Gastroesophageal sphincter (tissue), 4 donors: ENCODE measurements at regions not wholly inside any gene's neighbourhood (a gene's known extent, or its start where the extent isn't known, plus 50 kb on each side); places are given as distances from the start of the nearest gene placed in this dataset.

Experiments used
- ATAC-seq: fragments of 150-250 bp; one replicate; pipeline ENCODE4 v1.9.1; 2016; ENCODE audit warnings: mild to moderate bottlenecking, moderate library complexity
- H3K27ac ChIP-seq, 4 donors: fragments of 200-600 bp; sonication (generic) in 3 of 4; 1 replicate in 3 of 4; 2 replicates in 1 of 4; pipeline ENCODE4 v1.5.1; 2016 to 2019
- H3K27me3 ChIP-seq: fragments of 200-600 bp; sonication (generic); one replicate; pipeline ENCODE4 v1.5.1; 2019
- H3K36me3 ChIP-seq, 2 donors: fragments of 200-600 bp; sonication (generic); one replicate each; pipeline ENCODE4 v1.5.1; 2019; ENCODE audit warnings: control low read depth in 1 of 2
- H3K4me1 ChIP-seq, 3 donors: fragments of 200-600 bp; sonication (generic); 1 replicate in 2 of 3; 2 replicates in 1 of 3; pipeline ENCODE4 v1.5.1; 2016 to 2019; ENCODE audit warnings: control low read depth in 2 of 3
- H3K4me3 ChIP-seq, 2 donors: fragments of 200-600 bp; sonication (generic); one replicate each; pipeline ENCODE4 v1.5.1; 2019; ENCODE audit warnings: mild to moderate bottlenecking in 1 of 2, moderate library complexity in 1 of 2
- H3K9me3 ChIP-seq, 3 donors: fragments of 200-600 bp; sonication (generic); one replicate each; pipeline ENCODE4 v1.5.1; 2017 to 2019; ENCODE audit warnings: control low read depth in 2 of 3
- EP300 ChIP-seq: sonication (generic); formaldehyde crosslinking; IDR thresholded peaks from one replicate; pipeline ENCODE4 v1.6.1; 2017; ENCODE audit warnings: antibody characterized with exemption, mild to moderate bottlenecking
- POLR2A ChIP-seq, 2 donors: fragments of 450-650 bp; IDR thresholded peaks; one replicate each; pipeline ENCODE4 v1.6.1; 2017; ENCODE audit warnings: antibody characterized with exemption in 2 of 2, mild to moderate bottlenecking in 2 of 2, moderate library complexity in 1 of 2
- POLR2AphosphoS5 ChIP-seq: sonication (generic); formaldehyde crosslinking; IDR thresholded peaks from one replicate; pipeline ENCODE4 v1.6.1; 2017; ENCODE audit warnings: antibody characterized with exemption
- WGBS, 2 donors: methylation state at CpG; one replicate each; pipeline ENCODE4 v1.1.5; 2018; ENCODE audit warnings: low coverage in 1 of 2; 5-methylcytosine and 5-hydroxymethylcytosine counted together
- TF ChIP-seq, protein P1 (sequence below), 4 experiments: fragments of 200-600 bp in 2 of 4; fragments of 450-650 bp in 2 of 4; sonication (generic) in 1 of 4; IDR thresholded peaks; one replicate each; pipeline ENCODE4 v1.5.1; 2017 to 2019; ENCODE audit warnings: antibody characterized with exemption in 4 of 4, mild to moderate bottlenecking in 2 of 4, moderate library complexity in 2 of 4

DNA sequence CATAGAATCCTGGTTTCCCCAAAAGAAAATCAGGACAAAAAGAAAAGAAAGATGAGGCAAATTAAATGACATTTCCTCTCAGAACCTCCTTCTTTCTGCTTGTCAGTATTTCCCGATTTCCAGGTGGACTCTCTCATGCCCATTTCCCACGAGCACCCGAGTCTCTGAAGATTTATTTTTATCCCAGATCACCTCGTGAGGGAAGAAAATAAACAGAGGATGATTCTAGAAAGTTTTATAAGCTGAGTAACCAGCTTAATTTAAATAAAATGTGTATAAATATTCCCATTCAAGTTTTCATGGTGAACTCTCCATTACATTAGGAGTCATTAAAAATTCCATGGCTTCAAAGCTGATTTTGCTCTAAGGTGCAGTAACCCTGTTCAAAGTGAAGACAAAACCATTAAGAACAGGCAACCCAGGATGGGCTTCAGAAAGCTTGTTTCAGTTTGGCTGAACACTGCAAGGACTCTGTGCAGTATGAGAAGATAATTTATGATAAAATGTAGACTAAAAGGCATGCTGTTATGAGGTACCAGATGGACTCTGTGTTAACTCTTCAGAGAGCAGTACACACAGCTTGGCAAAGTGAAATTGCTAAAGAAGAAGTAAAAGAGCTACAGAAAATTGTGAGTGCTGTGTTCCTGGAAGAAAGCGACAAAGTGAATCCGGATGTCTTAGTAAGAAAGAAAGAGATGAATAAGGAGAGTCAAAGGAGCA, 521.3 kb upstream of the LRRN3 start:
- TF ChIP-seq POLR2A (IDR thresholded peaks at IDR 0.05) (no peak), POLR2AphosphoS5 (no peak), EP300 (no peak)
- TF ChIP-seq, protein P1, sequence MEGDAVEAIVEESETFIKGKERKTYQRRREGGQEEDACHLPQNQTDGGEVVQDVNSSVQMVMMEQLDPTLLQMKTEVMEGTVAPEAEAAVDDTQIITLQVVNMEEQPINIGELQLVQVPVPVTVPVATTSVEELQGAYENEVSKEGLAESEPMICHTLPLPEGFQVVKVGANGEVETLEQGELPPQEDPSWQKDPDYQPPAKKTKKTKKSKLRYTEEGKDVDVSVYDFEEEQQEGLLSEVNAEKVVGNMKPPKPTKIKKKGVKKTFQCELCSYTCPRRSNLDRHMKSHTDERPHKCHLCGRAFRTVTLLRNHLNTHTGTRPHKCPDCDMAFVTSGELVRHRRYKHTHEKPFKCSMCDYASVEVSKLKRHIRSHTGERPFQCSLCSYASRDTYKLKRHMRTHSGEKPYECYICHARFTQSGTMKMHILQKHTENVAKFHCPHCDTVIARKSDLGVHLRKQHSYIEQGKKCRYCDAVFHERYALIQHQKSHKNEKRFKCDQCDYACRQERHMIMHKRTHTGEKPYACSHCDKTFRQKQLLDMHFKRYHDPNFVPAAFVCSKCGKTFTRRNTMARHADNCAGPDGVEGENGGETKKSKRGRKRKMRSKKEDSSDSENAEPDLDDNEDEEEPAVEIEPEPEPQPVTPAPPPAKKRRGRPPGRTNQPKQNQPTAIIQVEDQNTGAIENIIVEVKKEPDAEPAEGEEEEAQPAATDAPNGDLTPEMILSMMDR (IDR thresholded peaks at IDR 0.05), result no peak
- H3K4me1 ChIP-seq, result peaks cover 0 to 5% (median 0%) of the 10 kb centered on the region in 3 donors

DNA sequence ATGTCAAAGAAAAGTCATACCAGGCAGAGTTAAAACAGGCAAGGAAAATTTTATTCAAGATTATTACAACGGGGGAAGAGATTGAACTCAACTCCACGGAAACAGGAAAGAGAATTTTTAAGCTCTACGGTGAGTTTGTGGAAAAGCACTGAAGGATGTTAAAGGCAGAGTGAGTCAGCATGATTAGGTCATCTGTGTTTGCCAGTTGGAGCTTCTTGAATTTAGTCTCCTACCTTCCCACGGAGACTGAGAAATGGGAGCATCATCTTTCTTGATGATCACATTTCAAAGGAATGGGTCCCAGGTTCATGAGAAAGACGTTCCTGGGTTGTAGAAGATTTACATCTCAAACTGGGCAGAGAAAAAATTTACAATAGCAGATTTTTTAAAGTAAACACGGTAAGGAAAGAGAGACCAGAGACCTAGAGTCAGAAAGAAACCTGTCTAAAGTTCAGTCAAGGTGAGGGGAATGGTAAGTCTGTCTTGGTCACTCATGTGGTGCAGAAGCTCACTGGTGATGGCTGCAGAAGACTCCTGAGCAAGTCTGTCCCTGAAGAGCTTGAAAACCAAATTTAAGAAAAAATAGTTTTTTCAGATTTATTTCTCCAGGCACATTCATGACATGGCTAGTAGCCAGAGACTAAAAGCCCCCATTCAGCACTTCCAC, 516.9 kb upstream of the LRRN3 start:
- Histone ChIP-seq H3K27ac (no peak overlapping the region), H3K4me3 (no peak overlapping the region), H3K4me1 (no peaks in the 10 kb centered on the region), H3K36me3 (no peaks in the 10 kb centered on the region), H3K27me3 (no peaks in the 10 kb centered on the region), H3K9me3 (no peaks in the 10 kb centered on the region)
- no peak for ATAC-seq
- WGBS, 2 donors, result 38% methylated on average over 6 of the region's 6 CpGs
- TF ChIP-seq, protein P1 (IDR thresholded peaks at IDR 0.05), result no peak
- TF ChIP-seq EP300 (no peak), POLR2AphosphoS5 (no peak), POLR2A (IDR thresholded peaks at IDR 0.05) (no peak)

More for the DNA sequence above, 521.3 kb upstream of the LRRN3 start:
- ATAC-seq, result no peak
- no peaks in the 10 kb centered on the region for H3K36me3 ChIP-seq
- H3K9me3 ChIP-seq, result no peaks in the 10 kb centered on the region
- H3K4me3 ChIP-seq, result no peak overlapping the region
- no peak overlapping the region for H3K27ac ChIP-seq
- 38 to 49% methylated on average over 5 to 6 of the region's 6 CpGs for WGBS, 2 donors
- H3K27me3 ChIP-seq, result no peaks in the 10 kb centered on the region

DNA sequence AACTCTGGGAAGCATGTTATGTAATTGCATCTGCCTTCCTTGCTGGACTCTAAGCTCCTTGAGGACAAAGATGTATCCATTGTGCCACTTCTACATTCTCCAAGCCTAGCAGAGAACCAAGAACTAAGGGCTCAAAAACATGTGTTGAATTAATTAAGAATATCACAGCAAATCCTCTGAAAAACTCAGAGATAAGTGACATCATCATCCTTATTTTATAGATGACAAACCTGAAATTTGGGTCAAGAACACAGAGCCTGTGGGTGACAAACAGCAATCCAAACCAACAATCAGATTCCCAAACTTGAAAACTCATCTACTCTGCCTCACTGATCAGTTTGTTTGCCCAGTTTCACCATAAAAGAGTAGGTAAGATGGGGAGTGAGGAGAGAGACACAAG, 503.6 kb upstream of the LRRN3 start:
- H3K27ac ChIP-seq, result no peak overlapping the region
- no peaks in the 10 kb centered on the region for H3K9me3 ChIP-seq
- H3K4me3 ChIP-seq, result no peak overlapping the region
- ATAC-seq, result no peak
- H3K27me3 ChIP-seq, result no peaks in the 10 kb centered on the region
- no peaks in the 10 kb centered on the region for H3K36me3 ChIP-seq
- peaks cover 0 to 8% (median 0%) of the 10 kb centered on the region in 3 donors for H3K4me1 ChIP-seq
- TF ChIP-seq POLR2AphosphoS5 (no peak), EP300 (no peak), POLR2A (IDR thresholded peaks at IDR 0.05) (no peak)
- TF ChIP-seq, protein P1 (IDR thresholded peaks at IDR 0.05), result no peak

DNA sequence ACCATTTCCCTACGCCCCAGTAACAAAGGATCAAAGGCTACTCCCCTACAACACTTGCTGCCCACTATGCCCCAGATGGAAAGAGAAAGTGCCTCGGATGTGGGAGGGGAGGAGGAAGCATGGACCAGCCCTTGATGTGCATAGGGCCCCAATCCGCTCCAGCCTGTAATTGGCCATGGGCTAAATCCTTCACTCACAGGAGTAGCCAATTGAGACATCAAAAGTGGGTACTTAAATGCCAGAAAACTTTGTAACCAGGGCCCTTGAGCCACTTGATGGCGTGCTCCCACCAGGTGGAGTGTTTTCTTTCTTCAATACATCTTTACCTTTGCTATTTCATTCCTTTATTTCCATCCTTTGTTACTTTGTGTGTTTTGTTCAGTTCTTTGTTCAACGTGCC, 500.5 kb upstream of the LRRN3 start:
- WGBS, 2 donors, result 74 to 100% methylated on average over 4 to 5 of the region's 5 CpGs
- Histone ChIP-seq H3K4me1 (peaks cover 0 to 8% (median 0%) of the 10 kb centered on the region in 3 donors), H3K9me3 (no peaks in the 10 kb centered on the region), H3K36me3 (no peaks in the 10 kb centered on the region), H3K27me3 (no peaks in the 10 kb centered on the region), H3K27ac (no peak overlapping the region), H3K4me3 (no peak overlapping the region)
- no peak for ATAC-seq
- no peak for TF ChIP-seq EP300
- TF ChIP-seq, protein P1 (IDR thresholded peaks at IDR 0.05), result no peak
- TF ChIP-seq POLR2AphosphoS5, result no peak
- no peak for TF ChIP-seq POLR2A (IDR thresholded peaks at IDR 0.05)

DNA sequence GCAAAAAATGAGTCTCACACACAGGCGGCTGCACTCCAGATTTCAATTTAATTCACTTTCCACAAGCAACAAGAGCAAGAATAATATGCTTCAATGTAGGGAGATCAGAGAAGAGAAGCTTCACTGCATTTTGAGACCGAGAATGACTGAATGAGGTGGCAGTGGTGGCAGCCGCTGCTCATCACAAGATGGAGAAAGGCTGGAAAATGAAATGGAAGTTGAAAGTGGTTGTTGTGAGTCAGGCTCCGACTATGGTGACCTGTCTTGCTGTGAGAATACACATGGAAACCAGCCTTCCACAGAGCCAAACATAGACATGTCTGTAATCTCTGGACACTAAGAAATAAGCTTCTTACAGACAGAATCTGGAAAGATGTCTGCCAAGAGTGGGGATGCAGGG, 499.6 kb upstream of the LRRN3 start:
- Histone ChIP-seq H3K9me3 (no peaks in the 10 kb centered on the region), H3K27me3 (no peaks in the 10 kb centered on the region), H3K4me3 (no peak overlapping the region), H3K4me1 (peaks cover 0 to 8% (median 0%) of the 10 kb centered on the region in 3 donors), H3K27ac (no peak overlapping the region), H3K36me3 (no peaks in the 10 kb centered on the region)
- no peak for TF ChIP-seq POLR2A (IDR thresholded peaks at IDR 0.05)
- TF ChIP-seq EP300, result no peak
- no peak for TF ChIP-seq POLR2AphosphoS5
- TF ChIP-seq, protein P1 (IDR thresholded peaks at IDR 0.05), result no peak
- WGBS, 2 donors, result 80 to 92% methylated on average over 1 to 4 of the region's 4 CpGs
- ATAC-seq, result no peak
